ENCODE measurements at regions not wholly inside any gene's neighbourhood (a gene's known extent, or its start where the extent isn't known, plus 50 kb on each side); places are given as distances from the start of the nearest gene placed in this dataset.

- Histone ChIP-seq H3K9me3 (ENCODE audit: control insufficient read depth, low read depth, low read length) (no peaks in the 10 kb centered on the region), H3K56ac (ENCODE audit: insufficient read length, low read depth, low read length) (no peak overlapping the region), H4K5ac (ENCODE audit: insufficient read length, low read depth, low read length) (no peak overlapping the region), H2BK20ac (ENCODE audit: low read depth, low read length, poor library complexity, severe bottlenecking) (no peak overlapping the region), H2BK5ac (ENCODE audit: insufficient read length, low read length) (no peak overlapping the region), H3K4me2 (ENCODE audit: insufficient read depth, insufficient read length, low read length) (no peak overlapping the region), H3T11ph (ENCODE audit: low read length) (no peak overlapping the region), H3K79me1 (ENCODE audit: insufficient read depth, low read depth, low read length, poor library complexity, severe bottlenecking) (no peaks in the 10 kb centered on the region), H3K18ac (ENCODE audit: insufficient read length, low read depth, low read length) (no peak overlapping the region), H3K4ac (ENCODE audit: low read depth, low read length) (no peak overlapping the region), H3K27me3 (ENCODE audit: insufficient read depth, low read length) (no peaks in the 10 kb centered on the region), H2BK15ac (ENCODE audit: low read depth, low read length) (no peak overlapping the region), H2AFZ (ENCODE audit: low read length) (no peak overlapping the region), H4K91ac (ENCODE audit: insufficient read length, low read depth, low read length) (no peak overlapping the region), H3K14ac (ENCODE audit: insufficient read depth, low read length) (no peak overlapping the region; the same call in 1 of the 2 replicates), H2AK5ac (ENCODE audit: insufficient read length, low read length) (no peak overlapping the region), H2BK120ac (ENCODE audit: low read depth, low read length, poor library complexity, severe bottlenecking) (no peak overlapping the region), H3K4me1 (ENCODE audit: insufficient read depth, low read length) (no peaks in the 10 kb centered on the region; the same call in 1 of the 2 replicates), H3K23ac (ENCODE audit: insufficient read length, low read depth, low read length) (no peak overlapping the region), H3K9ac (ENCODE audit: extremely low read depth, insufficient read length, low read length) (no peak overlapping the region), H3K79me2 (ENCODE audit: insufficient read depth, low read length) (no peaks in the 10 kb centered on the region), H3K27ac (ENCODE audit: insufficient read length, low read depth, low read length) (no peak overlapping the region), H4K20me1 (ENCODE audit: control insufficient read depth, insufficient read depth, insufficient read length) (no peaks in the 10 kb centered on the region), H4K8ac (replicated peaks; ENCODE audit: insufficient read length, low read depth, low read length) (no peak overlapping the region), H3K23me2 (ENCODE audit: insufficient read length, low read depth, low read length, poor library complexity, severe bottlenecking) (no peaks in the 10 kb centered on the region), H2BK12ac (ENCODE audit: insufficient read length, low read depth, low read length) (no peak overlapping the region)
- H3K4me1 Mint-ChIP-seq: peaks cover 11 to 23% of the 10 kb centered on the region in 2 experiments
- WGBS (ENCODE audit: extremely low coverage, insufficient read length, low lambda C conversion rate): no CpG with 5 or more reads among the region's 15 CpGs
- peaks cover 3 to 7% (median 7%) of the 10 kb centered on the region in 3 experiments for H3K36me3 Mint-ChIP-seq (ENCODE audit: insufficient read depth in 1 of 3, low read depth in 3 of 3)
- DNase-seq: no peak
- peak overlapping the region in 1 of 3 experiments; percentile 52; a peak in 1 of 7 replicates for H3K27ac Mint-ChIP-seq
- peaks cover 10 to 11% of the 10 kb centered on the region in 2 experiments for H3K9me3 Mint-ChIP-seq
- no peak for TF ChIP-seq CTCF (conservative IDR thresholded peaks at IDR 0.05)
- no peak overlapping the region for H3K4me3 Mint-ChIP-seq
- H3K27me3 Mint-ChIP-seq (ENCODE audit: low read depth): peaks cover 36% of the 10 kb centered on the region
Measured at GRCh38 chr17:79674506-79675412, 56.0 kb upstream of the ENPP7 start.
